ENCODE measurements at regions not wholly inside any gene's neighbourhood (a gene's known extent, or its start where the extent isn't known, plus 50 kb on each side); places are given as distances from the start of the nearest gene placed in this dataset.

DNA sequence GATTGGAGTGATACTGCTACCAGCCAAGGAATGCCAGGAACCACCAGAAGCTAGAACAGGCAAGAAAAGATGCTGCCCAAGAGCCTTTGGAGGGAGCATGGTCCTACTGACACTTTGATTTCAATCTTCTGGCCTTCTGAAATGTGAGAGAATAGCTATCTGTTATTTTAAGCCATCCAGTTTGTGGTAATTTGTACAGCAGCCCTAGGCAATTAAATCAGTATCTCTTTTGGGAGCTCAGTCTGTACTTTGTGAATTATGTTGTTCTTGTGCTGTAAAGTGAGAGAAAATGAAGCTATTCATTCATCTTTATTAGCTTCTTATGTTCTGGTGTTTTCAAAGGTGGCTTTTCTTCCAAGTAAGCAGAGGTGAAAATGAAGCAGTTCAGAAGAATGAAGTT is 381.3 kb downstream of the PDCD6IP start:
- FAIRE-seq, result no peak

DNA sequence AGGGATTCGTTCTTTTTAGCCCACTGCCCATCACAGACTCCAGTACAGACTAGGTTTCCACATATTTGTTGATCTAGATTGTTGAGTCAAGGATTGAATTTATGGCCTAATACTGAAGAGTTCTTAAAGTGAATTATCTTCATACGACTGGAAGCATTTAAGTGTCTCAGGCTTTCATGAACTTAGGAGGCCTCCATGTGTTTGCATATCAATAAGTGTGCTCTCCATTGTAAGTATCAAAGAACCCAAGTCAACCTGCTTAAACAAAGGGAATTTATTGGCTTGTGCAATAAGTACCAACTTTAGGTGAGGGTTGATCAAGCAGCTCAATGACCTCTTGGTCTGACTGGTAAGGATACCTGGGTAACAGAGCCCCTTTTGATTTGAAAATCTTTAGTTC is 382.1 kb downstream of the PDCD6IP start:
- FAIRE-seq, result no peak

More for the DNA sequence above, 381.3 kb downstream of the PDCD6IP start:
- no peak for DNase-seq (ENCODE audit: low spot score)

DNA sequence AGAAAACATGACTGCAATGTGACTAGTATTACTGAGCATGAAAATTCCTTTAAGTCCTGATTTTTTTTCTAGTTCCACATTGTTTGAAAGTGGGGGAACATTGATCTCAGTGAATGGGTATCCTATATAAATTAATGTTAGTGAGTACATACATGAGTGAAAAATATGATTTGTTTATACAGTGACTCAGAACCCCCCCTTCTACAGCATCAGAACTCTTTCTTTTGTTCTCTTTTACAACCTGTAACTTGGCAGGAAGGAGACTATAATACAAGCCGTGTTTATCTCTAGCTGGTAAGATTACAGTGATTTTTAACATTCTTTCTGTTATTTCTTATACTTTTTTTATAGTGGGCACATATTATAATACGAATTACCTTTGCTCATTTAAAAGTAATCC is 384.7 kb downstream of the PDCD6IP start:
- FAIRE-seq (no peak), DNase-seq (ENCODE audit: low spot score) (no peak)

More for the DNA sequence above, 382.1 kb downstream of the PDCD6IP start:
- DNase-seq (ENCODE audit: low spot score), result no peak

DNA sequence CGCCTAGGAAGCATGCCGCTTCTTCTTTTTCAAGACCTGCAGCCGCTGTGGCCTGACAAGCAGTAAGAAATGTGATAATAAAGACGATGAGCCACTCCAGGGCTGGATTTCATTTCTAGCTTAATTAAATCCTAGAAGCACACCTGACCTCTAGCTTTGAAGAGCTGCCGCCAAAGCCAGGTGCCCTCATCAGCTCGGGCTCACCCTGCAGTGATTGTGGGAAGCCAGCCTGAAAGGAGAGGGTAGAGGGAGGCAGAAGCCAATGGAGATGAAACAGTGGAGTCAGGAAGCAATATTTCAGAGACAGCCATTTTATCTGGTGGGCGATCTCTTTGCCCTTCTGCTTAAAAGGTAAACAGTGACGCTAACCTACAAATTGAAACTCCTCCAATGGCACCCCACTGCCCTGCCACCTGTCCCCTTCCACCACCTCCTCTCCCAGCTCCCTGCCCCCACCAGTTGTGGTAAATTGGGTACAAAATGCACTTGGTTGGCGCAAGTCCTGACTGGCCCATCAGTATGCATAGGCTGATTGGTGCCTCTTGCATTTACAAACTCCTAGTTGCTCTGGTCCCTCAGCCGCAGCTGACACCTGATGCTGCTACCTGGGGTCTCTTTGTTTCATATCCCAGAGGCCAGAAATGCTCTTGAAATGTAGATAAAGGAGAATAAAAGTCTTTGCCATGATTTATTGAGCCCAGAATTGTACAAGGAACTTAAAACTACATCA is 385.3 kb downstream of the PDCD6IP start:
- FAIRE-seq, result no peak
- no peak for DNase-seq (ENCODE audit: low spot score)

DNA sequence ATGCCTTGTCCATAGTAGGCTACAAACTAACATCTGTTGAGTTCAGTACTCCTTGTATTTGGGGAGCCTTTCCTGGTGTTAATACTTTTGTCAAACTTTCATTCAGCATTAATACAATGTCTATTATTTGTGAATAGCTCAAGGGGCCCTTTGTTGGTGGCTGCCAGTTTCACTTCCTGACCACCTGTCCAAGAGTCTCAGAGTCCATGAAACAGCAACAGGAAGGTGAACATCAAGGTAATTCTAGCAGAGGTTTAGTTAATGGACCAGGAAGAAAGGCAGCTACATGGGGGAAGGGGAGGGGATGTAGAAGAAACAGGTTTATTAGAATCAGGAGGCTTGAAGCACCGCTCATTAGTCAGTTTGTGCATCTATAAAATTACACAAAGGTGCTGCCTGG is 386.9 kb downstream of the PDCD6IP start:
- DNase-seq (ENCODE audit: low spot score) (no peak), FAIRE-seq (no peak)

DNA sequence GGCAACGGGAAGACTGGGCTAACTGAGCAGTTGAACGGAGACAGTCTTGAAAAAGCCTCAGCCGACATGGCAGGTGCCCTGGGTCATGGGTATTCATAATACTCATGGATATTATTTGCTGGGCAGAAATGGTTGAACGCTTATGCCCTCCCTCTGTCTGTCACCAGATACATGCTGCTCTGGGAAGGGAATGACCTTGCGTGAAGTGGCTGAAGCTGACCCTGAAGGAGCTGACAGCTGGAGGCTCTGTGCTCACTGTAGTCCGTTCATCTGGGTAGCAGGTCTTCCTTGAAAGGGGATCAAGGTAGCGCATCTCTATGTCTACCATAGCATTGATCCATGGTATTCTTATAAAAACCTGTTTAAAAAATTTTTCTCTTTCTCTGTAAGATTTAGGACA is 390.7 kb downstream of the PDCD6IP start:
- DNase-seq (ENCODE audit: low spot score) (no peak), FAIRE-seq (no peak)

DNA sequence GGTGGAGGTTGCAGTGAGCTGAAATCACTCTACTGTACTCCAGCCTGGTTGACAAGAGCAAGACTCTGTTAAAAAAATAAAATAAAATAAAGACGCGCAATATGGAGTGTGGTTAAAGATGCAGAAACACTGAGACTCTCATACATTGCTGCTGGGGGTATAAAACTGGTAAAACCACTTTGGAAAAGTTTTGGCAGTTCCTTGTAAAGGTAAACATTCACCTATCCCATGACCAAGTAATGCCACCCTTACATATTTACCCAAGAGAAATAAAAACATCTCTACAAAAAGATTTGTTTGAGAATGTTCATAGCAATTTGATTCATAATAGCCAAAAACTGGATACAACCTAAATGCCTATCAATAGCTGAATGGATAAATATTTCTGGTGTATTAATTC is 398.5 kb downstream of the PDCD6IP start:
- no peak for DNase-seq (ENCODE audit: low spot score)
- no peak for FAIRE-seq

DNA sequence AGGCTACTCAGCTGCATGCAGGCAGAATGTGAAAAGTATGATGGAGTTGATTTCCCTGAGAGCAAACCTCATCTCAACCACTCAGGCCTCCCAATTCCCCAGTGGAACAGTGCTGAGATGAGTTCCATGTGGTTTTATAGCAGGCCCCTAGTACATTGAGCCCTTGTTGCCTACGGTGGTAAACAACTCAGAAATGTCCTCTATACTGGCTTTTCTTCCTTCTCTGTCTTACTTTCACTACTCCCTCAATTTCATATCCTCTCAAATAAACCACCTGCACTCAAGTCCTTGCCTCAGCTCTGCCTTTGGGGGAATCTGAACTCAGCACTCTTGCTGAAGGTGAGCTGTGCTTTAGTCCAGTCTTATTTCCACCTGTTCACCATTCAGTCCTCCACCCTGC is 399.9 kb downstream of the PDCD6IP start:
- DNase-seq (ENCODE audit: low spot score) (no peak), FAIRE-seq (no peak)

DNA sequence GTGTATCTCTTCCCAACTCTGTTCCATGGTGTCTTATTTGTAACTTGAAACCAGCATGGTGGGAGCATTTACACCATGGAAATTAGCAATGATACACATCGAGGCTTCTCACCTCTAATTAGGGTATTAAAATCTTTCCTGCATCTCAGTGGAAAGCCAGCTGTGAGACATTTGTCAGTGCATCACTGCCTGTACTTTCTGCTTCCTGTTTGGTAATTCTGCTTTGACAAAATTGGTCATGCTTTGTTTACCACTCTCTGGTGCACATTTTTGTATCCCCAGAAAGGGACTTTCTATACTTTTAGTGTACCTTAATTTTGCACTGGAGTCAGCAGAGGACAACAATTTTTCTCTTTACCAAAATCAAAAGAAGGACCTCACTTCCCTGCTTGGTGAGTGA is 402.1 kb downstream of the PDCD6IP start:
- FAIRE-seq (no peak), DNase-seq (ENCODE audit: low spot score) (no peak)

DNA sequence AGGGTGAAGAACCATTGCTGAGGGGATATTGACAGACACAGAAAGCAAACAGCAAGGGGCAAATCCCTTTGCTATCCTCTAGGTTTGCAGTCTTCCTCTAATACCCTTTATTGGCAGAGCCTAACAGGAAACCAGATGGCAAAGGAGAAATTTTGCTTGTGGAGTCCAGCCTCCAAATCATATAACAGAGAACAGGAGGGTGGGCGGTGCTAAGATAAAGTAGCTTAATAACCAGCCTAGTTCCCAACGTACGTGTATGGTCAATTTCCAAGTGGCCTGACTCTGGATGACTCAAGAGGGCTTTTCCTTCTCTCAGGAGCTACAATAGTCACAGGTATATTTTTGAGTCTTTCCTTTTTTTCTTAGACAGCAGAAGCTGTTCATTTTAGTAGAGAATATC is 404.5 kb downstream of the PDCD6IP start:
- no peak for FAIRE-seq

DNA sequence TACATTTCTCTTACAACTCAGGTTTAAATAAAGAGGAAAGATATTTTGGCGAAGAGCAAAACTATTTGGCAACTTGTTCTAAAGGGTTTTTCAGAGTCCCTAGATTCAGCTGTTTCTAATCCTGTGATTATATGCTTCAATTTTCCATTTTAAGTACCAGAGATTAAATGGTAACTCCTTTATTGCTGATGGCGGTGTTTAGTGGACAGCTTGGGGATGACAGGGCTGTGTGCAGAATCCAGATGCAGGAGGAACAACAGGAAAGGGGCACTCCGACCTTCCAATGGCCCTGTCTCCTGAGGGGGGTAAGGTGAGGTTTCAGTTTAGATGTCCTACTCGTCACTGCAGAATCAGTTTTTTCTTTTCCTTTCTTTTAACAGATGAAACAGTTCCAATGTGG is 405.0 kb downstream of the PDCD6IP start:
- no peak for FAIRE-seq

More for the DNA sequence above, 404.5 kb downstream of the PDCD6IP start:
- DNase-seq (ENCODE audit: low spot score), result no peak

DNA sequence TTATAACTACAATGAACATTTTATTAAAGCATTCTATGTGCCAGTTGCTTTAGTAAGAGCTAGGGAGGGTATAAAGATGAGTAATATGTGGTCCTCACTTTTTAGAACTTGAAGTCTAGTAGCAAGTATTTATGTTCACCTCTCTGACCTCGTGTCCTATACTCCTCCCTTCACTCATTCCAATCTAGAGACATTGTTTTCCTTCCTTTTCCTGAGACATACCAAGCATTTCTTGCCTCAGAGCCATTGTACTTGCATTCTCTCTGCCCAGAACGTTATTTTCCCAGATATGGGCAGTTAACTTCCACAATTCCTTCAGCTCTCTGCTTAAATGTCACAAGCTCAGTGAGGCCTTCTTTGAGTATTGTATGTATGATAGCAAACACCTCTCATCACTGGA is 408.6 kb downstream of the PDCD6IP start:
- FAIRE-seq (no peak), DNase-seq (ENCODE audit: low spot score) (no peak)

More for the DNA sequence above, 405.0 kb downstream of the PDCD6IP start:
- DNase-seq (ENCODE audit: low spot score), result no peak

DNA sequence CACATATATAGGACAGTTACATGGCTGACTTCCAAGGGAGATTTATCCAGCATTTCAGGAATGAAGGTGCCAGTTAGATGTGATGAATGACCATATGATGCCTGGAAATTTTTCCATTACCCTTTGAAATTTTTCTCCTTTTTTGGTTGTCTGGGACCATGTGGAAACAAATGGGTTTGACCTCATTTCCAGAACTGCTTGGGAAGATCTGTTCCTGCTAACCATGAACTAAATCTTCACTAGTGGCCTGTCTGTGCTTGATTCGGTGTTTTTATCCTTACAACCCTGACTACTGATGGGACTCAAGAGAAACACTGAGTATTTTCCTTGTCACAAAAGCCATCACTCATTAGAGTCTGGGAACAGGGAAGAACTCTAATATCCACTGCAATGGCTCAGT is 409.4 kb downstream of the PDCD6IP start:
- FAIRE-seq (no peak), DNase-seq (ENCODE audit: low spot score) (no peak)

DNA sequence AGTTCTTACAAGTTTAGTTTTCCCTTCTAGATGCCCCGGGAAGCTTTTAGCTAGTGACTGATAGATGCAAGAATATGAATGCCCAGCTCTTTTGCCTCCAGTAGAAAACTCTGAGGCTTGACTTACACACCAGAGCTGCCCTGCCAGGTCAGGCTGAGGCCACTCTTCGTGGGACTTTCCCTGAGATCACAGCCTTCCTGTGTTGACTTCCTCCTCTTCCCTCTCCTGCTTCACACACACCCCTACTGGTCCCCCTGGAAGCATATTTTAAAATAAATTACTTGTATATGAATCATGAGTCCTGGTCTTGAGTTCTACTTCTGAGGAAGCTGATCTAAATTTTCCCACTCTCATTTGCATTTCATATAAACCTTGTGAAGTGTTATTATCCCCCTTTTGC is 413.7 kb downstream of the PDCD6IP start:
- FAIRE-seq, result no peak

DNA sequence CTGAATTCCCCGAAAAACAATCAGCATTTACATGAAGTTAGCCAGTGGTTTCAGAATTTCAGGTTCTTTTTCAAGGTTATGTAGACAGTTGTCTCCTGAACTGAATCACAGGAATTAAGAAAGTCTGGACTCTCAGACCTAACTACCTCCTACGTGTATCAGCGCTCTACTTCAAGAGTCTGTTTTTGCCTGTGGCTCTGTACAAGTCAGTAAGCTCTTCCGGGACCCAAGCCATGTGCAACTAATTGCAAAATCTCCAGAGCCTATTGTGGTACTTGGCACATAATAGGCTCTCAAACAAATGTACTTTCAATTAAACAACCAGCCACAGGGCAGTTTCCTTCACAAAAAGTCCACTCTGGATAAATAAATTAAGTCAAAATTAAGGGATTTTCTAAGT is 414.2 kb downstream of the PDCD6IP start:
- no peak for DNase-seq (ENCODE audit: low spot score)
- FAIRE-seq, result no peak

More for the DNA sequence above, 413.7 kb downstream of the PDCD6IP start:
- DNase-seq (ENCODE audit: low spot score), result no peak

DNA sequence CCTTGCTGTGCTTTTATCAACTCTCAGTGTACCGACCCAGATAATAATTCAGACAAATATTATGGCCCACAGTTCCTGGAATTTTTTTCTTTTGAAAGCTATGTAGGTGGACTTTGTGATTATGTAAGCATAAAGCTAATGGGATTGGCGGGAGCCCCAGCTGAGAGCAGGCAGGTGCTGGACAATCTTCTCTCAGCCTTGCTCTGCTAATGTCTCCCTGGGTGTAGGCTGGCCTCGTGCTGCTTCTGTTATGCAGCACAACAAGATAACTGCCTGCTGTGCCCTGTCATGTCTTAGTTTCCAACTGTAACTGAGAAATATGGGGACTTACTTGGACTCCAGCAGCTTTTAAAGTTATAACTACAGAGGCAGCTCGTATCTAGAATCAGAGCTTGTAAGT is 415.0 kb downstream of the PDCD6IP start:
- DNase-seq (ENCODE audit: low spot score) (no peak), FAIRE-seq (no peak)

DNA sequence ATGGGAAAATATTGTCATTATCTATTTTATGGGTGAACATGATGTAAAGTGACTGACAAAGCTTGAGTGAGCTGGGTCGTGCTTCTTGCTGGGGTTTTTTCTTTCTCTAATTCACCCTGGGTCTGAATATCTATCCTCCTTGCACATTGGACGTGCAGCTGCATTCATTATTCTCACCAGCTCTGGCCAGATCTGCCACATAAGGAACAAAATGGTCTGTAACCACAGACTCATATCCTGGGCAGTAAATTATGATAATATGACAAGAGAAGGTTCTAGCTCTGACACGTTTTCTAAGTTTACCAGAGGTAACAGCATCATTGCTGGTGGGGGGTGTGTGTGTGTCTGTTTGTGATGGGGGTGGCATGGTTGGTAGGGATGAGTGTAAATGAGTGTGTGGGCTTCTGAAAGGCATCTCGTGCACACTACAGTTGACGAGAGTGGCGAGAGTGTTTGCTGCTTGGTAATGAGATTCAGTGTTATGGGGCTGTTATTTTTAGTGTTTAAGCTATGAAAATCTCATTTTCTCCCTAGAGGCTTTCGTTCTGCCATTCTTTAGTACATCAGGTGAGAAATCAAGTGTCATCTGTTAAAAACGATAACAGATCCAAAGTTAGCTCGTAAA is 418.4 kb downstream of the PDCD6IP start:
- DNase-seq (ENCODE audit: low spot score) (no peak), FAIRE-seq (no peak)

DNA sequence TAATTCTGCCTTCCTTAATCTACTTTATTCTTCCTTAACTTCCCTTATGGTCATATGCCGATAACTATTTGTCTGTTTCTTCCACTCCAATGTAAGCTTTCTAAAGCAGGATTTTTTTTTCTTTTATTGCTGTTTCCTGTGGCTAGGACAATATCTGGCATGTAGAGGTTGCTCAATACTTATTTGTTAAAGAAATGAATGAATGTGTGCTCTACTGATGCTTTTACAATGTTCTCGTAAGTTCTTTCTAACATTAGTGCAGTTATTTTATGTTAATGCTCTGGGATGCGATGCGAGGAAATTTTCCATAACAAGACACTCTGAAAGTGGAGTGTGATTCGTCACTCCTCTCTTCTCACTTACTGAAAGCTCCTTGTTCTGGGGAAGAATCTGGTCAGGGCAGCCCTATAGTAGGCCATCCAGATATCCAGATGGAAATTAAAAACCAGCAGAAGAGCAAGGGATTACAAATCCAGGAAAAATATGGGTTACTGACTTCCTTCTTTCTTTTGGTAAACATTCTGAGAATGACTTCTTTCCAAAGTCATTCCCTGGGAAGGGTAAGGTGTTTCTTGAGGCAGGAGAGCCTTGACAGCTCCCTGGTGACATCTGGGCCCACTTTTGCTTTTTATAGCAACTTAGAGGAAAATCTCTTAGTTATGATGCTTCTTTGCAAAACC is 420.4 kb downstream of the PDCD6IP start:
- FAIRE-seq, result no peak
- no peak for DNase-seq (ENCODE audit: low spot score)

DNA sequence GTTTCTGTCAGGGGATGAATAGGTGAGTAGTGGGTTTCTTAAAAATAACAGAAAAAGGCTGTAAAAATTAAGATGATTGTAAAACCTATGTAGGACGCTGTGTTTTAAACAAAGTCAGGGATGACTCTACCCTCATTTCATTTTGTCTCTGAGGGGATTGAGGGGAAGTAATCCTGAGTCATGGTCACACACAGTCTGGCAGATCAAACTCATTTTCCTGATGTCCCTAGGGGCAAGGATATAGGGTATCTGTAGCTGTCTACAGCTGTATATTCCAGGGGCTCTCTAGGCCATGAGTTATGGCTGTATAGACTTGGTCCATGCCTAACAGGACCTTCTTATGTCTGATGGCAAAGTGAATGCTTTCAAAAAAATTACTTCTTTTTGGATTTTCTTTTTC is 421.1 kb downstream of the PDCD6IP start:
- FAIRE-seq (no peak), DNase-seq (ENCODE audit: low spot score) (no peak)

DNA sequence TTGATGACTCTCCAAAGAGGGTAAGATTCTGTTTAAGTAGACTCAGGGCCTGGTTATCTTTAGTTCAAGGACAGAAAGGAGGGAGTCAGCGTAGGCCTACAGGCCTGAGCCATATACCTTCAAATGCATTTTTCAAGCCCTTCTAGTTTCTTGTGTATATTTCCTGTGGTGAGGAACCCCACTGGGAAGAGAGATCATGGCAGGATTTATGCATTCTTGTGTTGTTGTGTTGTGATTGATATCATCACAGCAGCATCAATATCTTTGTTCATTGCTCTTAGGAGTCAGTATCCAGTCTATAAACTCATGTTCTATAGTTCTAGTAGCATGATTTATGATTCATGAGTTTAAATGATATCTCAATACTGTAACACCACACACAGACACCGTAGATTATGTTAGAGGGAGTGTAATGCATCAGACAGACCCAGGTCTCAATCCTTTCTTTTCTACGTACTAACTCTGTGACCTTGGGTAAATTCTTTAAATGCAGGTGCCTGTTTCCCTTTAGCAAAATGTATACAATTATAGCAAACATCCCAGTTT is 427.5 kb downstream of the PDCD6IP start:
- DNase-seq (ENCODE audit: low spot score), result no peak
- no peak for FAIRE-seq

DNA sequence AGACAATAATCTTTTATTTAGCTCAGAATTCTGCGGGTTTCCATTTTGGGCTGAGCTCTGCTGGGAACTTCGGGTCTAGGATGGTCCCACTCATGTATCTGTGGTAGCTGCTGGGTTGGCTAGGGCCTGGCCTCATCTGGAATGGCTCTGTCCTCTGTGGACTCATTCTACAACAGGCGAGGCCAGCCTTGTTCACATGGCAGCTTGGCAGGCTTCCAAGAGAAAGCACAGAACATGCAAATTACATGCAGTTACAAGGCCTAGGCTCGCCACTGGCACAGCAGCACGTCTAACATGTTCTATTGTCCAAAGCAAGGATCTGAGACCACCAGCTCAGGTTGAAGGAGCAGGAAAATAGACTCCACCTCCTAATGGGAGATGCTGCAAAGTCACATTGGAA is 431.4 kb downstream of the PDCD6IP start:
- DNase-seq (ENCODE audit: low spot score) (no peak), FAIRE-seq (no peak)

DNA sequence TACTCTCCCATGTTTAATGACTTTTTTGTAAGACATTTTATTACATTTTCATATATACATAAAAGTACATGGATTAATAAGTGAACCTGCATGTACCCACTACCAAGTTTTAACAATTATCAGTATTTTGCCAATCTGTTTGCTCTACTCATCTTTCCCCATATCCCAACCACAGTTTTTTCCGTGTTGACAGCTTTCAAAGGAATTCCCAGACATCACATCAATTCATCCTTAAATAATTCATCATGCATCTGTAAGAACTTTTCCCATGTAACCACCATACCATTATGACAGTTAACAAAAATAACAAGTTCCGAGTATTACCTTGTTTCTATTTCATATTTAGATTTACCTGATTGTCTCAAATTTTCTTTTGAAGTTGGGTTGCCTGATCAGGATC is 436.7 kb downstream of the PDCD6IP start:
- DNase-seq (ENCODE audit: low spot score) (no peak), FAIRE-seq (no peak)

All from RCC 7860 (cell line).